Vagina (tissue), 2 donors: ENCODE measurements at regions not wholly inside any gene's neighbourhood (a gene's known extent, or its start where the extent isn't known, plus 50 kb on each side); places are given as distances from the start of the nearest gene placed in this dataset.

Experiments used
- DNase-seq, 2 donors: peaks; one replicate each; pipeline ENCODE4 v3.0.0-alpha.2; 2017; ENCODE audit errors: extremely low spot score in 2 of 2
- H3K27ac ChIP-seq: fragments of 200-600 bp; sonication (generic); one replicate; pipeline ENCODE4 v1.5.1; 2019
- H3K27me3 ChIP-seq: fragments of 200-600 bp; sonication (generic); one replicate; pipeline ENCODE4 v1.5.1; 2019
- H3K36me3 ChIP-seq, 2 donors: fragments of 200-600 bp; sonication (generic); one replicate each; pipeline ENCODE4 v1.5.1; 2017 to 2019
- H3K4me1 ChIP-seq: fragments of 200-600 bp; sonication (generic); one replicate; pipeline ENCODE4 v1.5.1; 2019
- H3K4me3 ChIP-seq, 2 donors: fragments of 200-600 bp; sonication (generic); 1 replicate in 1 of 2; 2 replicates in 1 of 2; pipeline ENCODE4 v1.5.1; 2016 to 2019
- H3K9me3 ChIP-seq: fragments of 200-600 bp; sonication (generic); one replicate; pipeline ENCODE4 v1.5.1; 2019
- CTCF ChIP-seq, 3 experiments: fragments of 450-650 bp in 2 of 3; fragments of 200-600 bp in 1 of 3; sonication (generic) in 1 of 3; IDR thresholded peaks; one replicate each; pipeline ENCODE4 v1.5.1; 2017 to 2019; ENCODE audit warnings: antibody characterized with exemption in 3 of 3, mild to moderate bottlenecking in 2 of 3, moderate library complexity in 2 of 3
- POLR2A ChIP-seq, 2 donors: fragments of 450-650 bp; IDR thresholded peaks; one replicate each; pipeline ENCODE4 v1.6.1; 2017; ENCODE audit warnings: antibody characterized with exemption in 2 of 2, mild to moderate bottlenecking in 2 of 2, moderate library complexity in 2 of 2
- POLR2AphosphoS5 ChIP-seq, 2 donors: sonication (generic); formaldehyde crosslinking; IDR thresholded peaks; one replicate each; pipeline ENCODE4 v1.9.0; 2017; ENCODE audit warnings: antibody characterized with exemption in 2 of 2, mild to moderate bottlenecking in 2 of 2, low read depth in 1 of 2; ENCODE audit not compliant: insufficient read depth in 1 of 2
- intact Hi-C: fragments of 100-400 bp; cut with DNase I; formaldehyde crosslinking; loops from one replicate; pipeline ENCODE4 v1.15.1; 2023

- H3K4me1 ChIP-seq, result peaks cover 42% of the 10 kb centered on the region
- intact Hi-C loops, result no loop called here
- DNase-seq, result peak in 1 of 2 donors; percentile 76
- TF ChIP-seq CTCF (IDR thresholded peaks at IDR 0.05) (no peak), POLR2AphosphoS5 (IDR thresholded peaks at IDR 0.05; ENCODE audit: insufficient read depth in 1 of 2, low read depth in 1 of 2) (no peak), POLR2A (IDR thresholded peaks at IDR 0.05) (no peak)
- H3K9me3 ChIP-seq, result no peaks in the 10 kb centered on the region
- H3K27me3 ChIP-seq, result no peaks in the 10 kb centered on the region
- no peaks in the 10 kb centered on the region for H3K36me3 ChIP-seq
- peak overlapping the region; percentile 54 for H3K27ac ChIP-seq
- no peak overlapping the region for H3K4me3 ChIP-seq
Observed at GRCh38 chr10:31136930-31137885, 105.5 kb upstream of the ZNF438 start.

GRCh38 chr10:31138026-31138553 lies 106.4 kb upstream of the ZNF438 start:
- Histone ChIP-seq H3K27ac (no peak overlapping the region), H3K4me1 (peaks cover 39% of the 10 kb centered on the region), H3K36me3 (no peaks in the 10 kb centered on the region), H3K4me3 (no peak overlapping the region), H3K27me3 (no peaks in the 10 kb centered on the region), H3K9me3 (no peaks in the 10 kb centered on the region)
- intact Hi-C loops, result no loop called here
- peak in 1 of 2 donors; percentile 40 for DNase-seq
- TF ChIP-seq POLR2A (IDR thresholded peaks at IDR 0.05) (no peak), CTCF (IDR thresholded peaks at IDR 0.05) (no peak), POLR2AphosphoS5 (IDR thresholded peaks at IDR 0.05; ENCODE audit: insufficient read depth in 1 of 2, low read depth in 1 of 2) (no peak)

- Histone ChIP-seq H3K4me3 (no peak overlapping the region), H3K27me3 (no peaks in the 10 kb centered on the region), H3K27ac (no peak overlapping the region), H3K36me3 (no peaks in the 10 kb centered on the region), H3K9me3 (no peaks in the 10 kb centered on the region), H3K4me1 (peaks cover 25% of the 10 kb centered on the region)
- DNase-seq, result peak in 1 of 2 donors; percentile 52
- intact Hi-C loops, result no loop called here
- TF ChIP-seq CTCF (IDR thresholded peaks at IDR 0.05), result no peak
- no peak for TF ChIP-seq POLR2AphosphoS5 (IDR thresholded peaks at IDR 0.05; ENCODE audit: insufficient read depth in 1 of 2, low read depth in 1 of 2)
- no peak for TF ChIP-seq POLR2A (IDR thresholded peaks at IDR 0.05)
Observed at GRCh38 chr10:31139497-31139896, 107.8 kb upstream of the ZNF438 start.

- no peaks in the 10 kb centered on the region for H3K27me3 ChIP-seq
- H3K4me3 ChIP-seq, result no peak overlapping the region
- TF ChIP-seq CTCF (IDR thresholded peaks at IDR 0.05), result no peak
- no peak for TF ChIP-seq POLR2AphosphoS5 (IDR thresholded peaks at IDR 0.05; ENCODE audit: insufficient read depth in 1 of 2, low read depth in 1 of 2)
- TF ChIP-seq POLR2A (IDR thresholded peaks at IDR 0.05), result no peak
- intact Hi-C loops, result no loop called here
- peak in 1 of 2 donors; percentile 72 for DNase-seq
- H3K27ac ChIP-seq, result no peak overlapping the region
- no peaks in the 10 kb centered on the region for H3K9me3 ChIP-seq
- peaks cover 19% of the 10 kb centered on the region for H3K4me1 ChIP-seq
- H3K36me3 ChIP-seq, result no peaks in the 10 kb centered on the region
Observed at GRCh38 chr10:31140716-31141115, 109.1 kb upstream of the ZNF438 start.

GRCh38 chr10:31142026-31142425 lies 110.4 kb upstream of the ZNF438 start:
- TF ChIP-seq CTCF (IDR thresholded peaks at IDR 0.05) (no peak), POLR2AphosphoS5 (IDR thresholded peaks at IDR 0.05; ENCODE audit: insufficient read depth in 1 of 2, low read depth in 1 of 2) (no peak), POLR2A (IDR thresholded peaks at IDR 0.05) (no peak)
- H3K27ac ChIP-seq, result no peak overlapping the region
- peaks cover 25% of the 10 kb centered on the region for H3K4me1 ChIP-seq
- no peaks in the 10 kb centered on the region for H3K27me3 ChIP-seq
- peak in 1 of 2 donors; percentile 56 for DNase-seq
- intact Hi-C loops, result no loop called here
- H3K36me3 ChIP-seq, result no peaks in the 10 kb centered on the region
- H3K9me3 ChIP-seq, result no peaks in the 10 kb centered on the region
- H3K4me3 ChIP-seq, result no peak overlapping the region
